HG03558 (cell line): ENCODE measurements at regions not wholly inside any gene's neighbourhood (a gene's known extent, or its start where the extent isn't known, plus 50 kb on each side); places are given as distances from the start of the nearest gene placed in this dataset.

ENCODE experiments used
- ATAC-seq: cut with Tn5 transposase; IDR thresholded peaks from one replicate; pipeline ENCODE4 v1.9.1; 2021; ENCODE audit warnings: moderate number of reproducible peaks; ENCODE audit not compliant: unreplicated experiment; ENCODE audit errors: extremely low read depth

DNA sequence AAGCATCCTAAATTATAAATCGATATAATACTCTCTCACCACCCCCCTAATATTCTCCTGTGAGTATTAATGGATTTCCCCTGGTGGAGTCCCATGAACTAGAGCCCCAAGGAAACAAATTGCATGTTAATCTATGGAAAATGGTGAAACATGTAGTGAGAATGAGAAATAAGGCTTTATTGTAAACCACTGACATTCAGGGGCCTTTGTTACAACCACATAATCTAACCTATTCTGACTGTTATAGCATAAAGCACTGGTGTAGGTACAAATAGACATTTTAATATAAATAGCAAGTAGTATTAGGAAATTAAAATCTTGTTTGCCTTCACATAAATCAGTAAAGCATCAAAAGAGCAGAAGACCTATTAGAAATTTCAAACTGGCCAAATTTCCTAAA is 65.3 kb upstream of the TLK1 start:
- no peak for ATAC-seq

- ATAC-seq: no peak
Measured at GRCh38 chr2:171225302-171225980, 64.7 kb upstream of the TLK1 start.

- ATAC-seq: no peak
Measured at GRCh38 chr2:171217330-171217729, 56.6 kb upstream of the TLK1 start.

- no peak for ATAC-seq
Measured at GRCh38 chr2:171216631-171217030, 55.9 kb upstream of the TLK1 start.

GRCh38 chr2:171214093-171214492 is 53.4 kb upstream of the TLK1 start:
- no peak for ATAC-seq

DNA sequence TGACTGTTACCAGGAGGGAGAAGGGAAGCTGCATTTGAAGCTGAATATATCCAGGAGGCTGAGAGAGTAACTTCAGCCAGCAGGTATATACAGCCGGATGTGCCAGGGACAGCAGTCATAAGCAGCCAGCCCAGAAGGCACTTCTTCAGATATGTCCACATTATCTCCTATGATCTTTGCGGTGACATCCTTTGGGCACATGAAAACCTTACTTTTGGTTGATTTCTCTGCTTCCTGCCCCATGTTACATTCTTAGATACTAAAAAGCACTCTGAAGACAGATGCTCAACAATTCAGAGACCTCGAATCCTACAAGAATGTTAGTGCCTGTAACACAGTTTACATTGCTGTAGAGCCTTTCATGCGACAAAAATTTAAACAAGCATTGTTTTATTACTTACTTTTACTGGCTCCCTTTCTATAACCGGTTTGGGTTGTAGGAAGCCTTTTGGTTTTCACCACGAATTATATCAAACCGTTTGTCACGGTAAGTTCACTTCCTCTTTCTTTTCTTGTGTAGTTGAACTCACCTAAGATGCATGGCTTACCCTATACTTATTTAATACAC is 50.3 kb upstream of the TLK1 start:
- no peak for ATAC-seq
